GM19351 (cell line): ENCODE measurements at regions not wholly inside any gene's neighbourhood (a gene's known extent, or its start where the extent isn't known, plus 50 kb on each side); places are given as distances from the start of the nearest gene placed in this dataset.

Source experiments
- ATAC-seq: cut with Tn5 transposase; IDR thresholded peaks from one replicate; pipeline ENCODE4 v1.9.1; 2021; ENCODE audit warnings: mild to moderate bottlenecking, moderate library complexity; ENCODE audit not compliant: unreplicated experiment

GRCh38 chr7:98679741-98680140, 62.7 kb downstream of the NPTX2 start:
- ATAC-seq, result no peak

- no peak for ATAC-seq
These were observed 64.4 kb downstream of the NPTX2 start for GRCh38 chr7:98681511-98681910.

- no peak for ATAC-seq
These were observed 64.9 kb downstream of the NPTX2 start for GRCh38 chr7:98681951-98682350.

- no peak for ATAC-seq
These were observed 66.4 kb downstream of the NPTX2 start for GRCh38 chr7:98683514-98683913.

- no peak for ATAC-seq
These were observed 68.5 kb downstream of the NPTX2 start for GRCh38 chr7:98685541-98685940.

GRCh38 chr7:98686466-98687080, 69.5 kb downstream of the NPTX2 start:
- no peak for ATAC-seq

GRCh38 chr7:98687111-98687751, 70.1 kb downstream of the NPTX2 start:
- ATAC-seq, result no peak

- ATAC-seq, result no peak
These were observed 74.5 kb downstream of the NPTX2 start for GRCh38 chr7:98691619-98692018.

GRCh38 chr7:98697083-98697482, 80.0 kb downstream of the NPTX2 start:
- ATAC-seq, result no peak

- ATAC-seq, result no peak
These were observed 80.6 kb downstream of the NPTX2 start for GRCh38 chr7:98697485-98698240.

- ATAC-seq, result no peak
These were observed 81.9 kb downstream of the NPTX2 start for GRCh38 chr7:98698976-98699375.

- ATAC-seq, result no peak
These were observed 83.4 kb downstream of the NPTX2 start for GRCh38 chr7:98700533-98700932.

- no peak for ATAC-seq
These were observed 84.3 kb downstream of the NPTX2 start for GRCh38 chr7:98701372-98701771.

GRCh38 chr7:98702021-98702420, 84.9 kb downstream of the NPTX2 start:
- ATAC-seq, result no peak

GRCh38 chr7:98703916-98704315, 86.8 kb downstream of the NPTX2 start:
- ATAC-seq, result no peak

GRCh38 chr7:98705626-98706025, 88.5 kb downstream of the NPTX2 start:
- ATAC-seq, result no peak

- ATAC-seq, result no peak
These were observed 90.0 kb downstream of the NPTX2 start for GRCh38 chr7:98707076-98707475.

- ATAC-seq, result no peak
These were observed 94.9 kb downstream of the NPTX2 start for GRCh38 chr7:98711945-98712344.

GRCh38 chr7:98713165-98713810, 96.2 kb downstream of the NPTX2 start:
- no peak for ATAC-seq

- ATAC-seq, result no peak
These were observed 102.3 kb downstream of the NPTX2 start for GRCh38 chr7:98719396-98719795.

- ATAC-seq, result no peak
These were observed 105.3 kb downstream of the NPTX2 start for GRCh38 chr7:98722402-98722801.

GRCh38 chr7:98724591-98724990, 107.5 kb downstream of the NPTX2 start:
- no peak for ATAC-seq
